ENCODE measurements at regions not wholly inside any gene's neighbourhood (a gene's known extent, or its start where the extent isn't known, plus 50 kb on each side); places are given as distances from the start of the nearest gene placed in this dataset.
A peak's percentile ranks its signal among the peaks of the same experiment; 100 is the strongest.

DNA sequence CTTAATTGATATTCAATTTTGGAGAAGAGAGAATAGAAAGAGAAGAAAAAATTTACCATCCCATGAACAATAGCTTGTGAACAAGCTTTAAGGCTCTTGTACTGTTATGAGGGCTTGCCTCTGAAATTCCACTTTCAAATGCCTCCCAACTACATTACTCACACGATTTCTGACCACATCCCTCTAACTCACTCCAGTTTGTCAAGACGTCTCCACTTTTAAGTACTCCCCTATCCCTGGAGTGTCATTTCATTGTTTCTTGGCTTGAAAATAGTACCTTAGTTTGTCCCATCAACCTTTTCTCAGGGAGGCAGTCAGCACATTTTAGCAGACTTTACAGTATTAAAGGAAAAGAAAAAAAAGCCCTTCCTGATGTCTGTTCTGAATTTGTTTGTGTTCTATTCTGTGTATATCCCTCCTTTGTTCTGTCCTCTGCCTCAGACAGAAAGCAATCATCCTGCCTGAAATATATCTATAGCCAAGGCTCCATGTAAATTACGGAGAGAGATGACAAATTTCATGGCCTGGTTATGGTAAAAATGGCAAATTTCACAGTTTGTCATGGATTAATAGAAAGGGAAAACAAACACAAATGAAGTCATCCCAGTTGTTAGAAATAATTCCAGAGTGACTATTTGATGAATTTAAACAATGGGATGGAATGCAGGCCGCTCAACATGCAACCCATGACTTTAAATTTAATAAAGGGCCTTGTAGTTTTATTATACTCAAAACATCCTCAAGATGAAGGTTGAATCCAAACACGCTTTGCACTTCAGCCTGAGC, 228.8 kb downstream of the ETAA1 start:
- ChIA-PET POLR2A (no interaction called here), CTCF (no interaction called here)
- no peaks in the 10 kb centered on the region for H3K36me3 ChIP-seq (ENCODE audit: control insufficient read depth, insufficient read depth, low read length)
- H3K27me3 ChIP-seq (ENCODE audit: control insufficient read depth, insufficient read depth, low read length), result no peaks in the 10 kb centered on the region
- no peak overlapping the region for H3K4me3 ChIP-seq (ENCODE audit: low read depth, low read length)
- TF ChIP-seq, protein P1, sequence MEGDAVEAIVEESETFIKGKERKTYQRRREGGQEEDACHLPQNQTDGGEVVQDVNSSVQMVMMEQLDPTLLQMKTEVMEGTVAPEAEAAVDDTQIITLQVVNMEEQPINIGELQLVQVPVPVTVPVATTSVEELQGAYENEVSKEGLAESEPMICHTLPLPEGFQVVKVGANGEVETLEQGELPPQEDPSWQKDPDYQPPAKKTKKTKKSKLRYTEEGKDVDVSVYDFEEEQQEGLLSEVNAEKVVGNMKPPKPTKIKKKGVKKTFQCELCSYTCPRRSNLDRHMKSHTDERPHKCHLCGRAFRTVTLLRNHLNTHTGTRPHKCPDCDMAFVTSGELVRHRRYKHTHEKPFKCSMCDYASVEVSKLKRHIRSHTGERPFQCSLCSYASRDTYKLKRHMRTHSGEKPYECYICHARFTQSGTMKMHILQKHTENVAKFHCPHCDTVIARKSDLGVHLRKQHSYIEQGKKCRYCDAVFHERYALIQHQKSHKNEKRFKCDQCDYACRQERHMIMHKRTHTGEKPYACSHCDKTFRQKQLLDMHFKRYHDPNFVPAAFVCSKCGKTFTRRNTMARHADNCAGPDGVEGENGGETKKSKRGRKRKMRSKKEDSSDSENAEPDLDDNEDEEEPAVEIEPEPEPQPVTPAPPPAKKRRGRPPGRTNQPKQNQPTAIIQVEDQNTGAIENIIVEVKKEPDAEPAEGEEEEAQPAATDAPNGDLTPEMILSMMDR (IDR thresholded peaks at IDR 0.05; ENCODE audit: insufficient read depth, low read depth, low read length), result no peak
- no peak for DNase-seq (ENCODE audit: low read depth)

DNA sequence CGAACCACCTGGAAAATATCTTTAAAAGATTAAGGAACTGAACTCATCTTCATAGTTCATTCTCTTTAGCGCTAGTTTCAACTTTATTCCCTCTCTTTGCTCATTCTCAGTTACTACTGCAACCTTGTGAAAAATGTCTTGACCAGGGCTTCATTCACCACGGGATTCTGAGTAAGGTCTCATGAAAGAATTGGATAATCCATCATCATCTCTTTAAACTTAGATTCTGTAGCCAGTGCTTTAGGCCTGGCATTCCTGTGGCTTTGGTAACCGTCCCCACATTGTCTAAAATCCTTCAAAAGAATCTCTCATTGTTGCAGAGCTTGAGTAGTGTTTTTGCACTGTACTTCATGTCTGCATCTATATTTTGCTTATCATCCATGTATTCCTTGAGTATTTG, 229.5 kb downstream of the ETAA1 start:
- TF ChIP-seq, protein P1 (IDR thresholded peaks at IDR 0.05; ENCODE audit: insufficient read depth, low read depth, low read length), result no peak
- H3K27me3 ChIP-seq (ENCODE audit: control insufficient read depth, insufficient read depth, low read length), result no peaks in the 10 kb centered on the region
- DNase-seq (ENCODE audit: low read depth), result peak; percentile 48
- no peak overlapping the region for H3K4me3 ChIP-seq (ENCODE audit: low read depth, low read length)
- ChIA-PET POLR2A (no interaction called here), CTCF (no interaction called here)
- no peaks in the 10 kb centered on the region for H3K36me3 ChIP-seq (ENCODE audit: control insufficient read depth, insufficient read depth, low read length)

DNA sequence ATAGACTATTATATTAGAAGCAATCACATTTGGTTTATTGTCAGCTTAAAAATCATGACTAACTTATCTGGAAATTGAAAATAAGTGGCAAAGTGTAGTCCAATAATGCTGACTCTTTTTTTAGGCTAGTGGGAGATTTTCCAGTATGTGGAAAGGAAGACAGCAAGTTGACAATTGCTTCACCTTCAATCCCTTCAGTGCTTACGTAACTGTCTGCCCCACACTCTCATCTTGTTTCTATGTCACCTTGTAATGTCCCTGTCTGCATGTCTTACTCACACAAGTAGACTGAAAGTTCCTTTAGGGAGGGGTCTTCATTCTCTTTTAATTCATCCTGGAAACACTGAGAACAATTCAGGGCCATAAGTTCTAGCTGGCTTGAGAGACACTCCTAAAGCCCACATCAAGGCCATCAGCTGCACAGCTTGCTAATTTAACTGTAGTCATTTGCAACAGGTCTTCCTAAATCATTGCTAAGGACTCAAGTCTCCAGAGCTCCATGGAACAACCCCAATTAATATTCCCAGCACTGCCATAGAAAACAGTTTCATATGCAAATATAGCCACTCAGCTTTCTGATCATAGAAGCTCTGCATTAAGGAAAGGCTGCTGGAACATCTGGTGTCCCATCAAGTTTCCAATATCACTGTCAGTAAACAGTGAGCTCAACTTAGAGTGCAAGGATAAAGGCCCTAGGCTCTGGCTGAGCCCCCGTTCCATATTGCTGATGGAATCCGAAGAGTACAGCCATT, 230.5 kb downstream of the ETAA1 start:
- Histone ChIP-seq H3K4me3 (ENCODE audit: low read depth, low read length) (no peak overlapping the region), H3K27me3 (ENCODE audit: control insufficient read depth, insufficient read depth, low read length) (no peaks in the 10 kb centered on the region), H3K36me3 (ENCODE audit: control insufficient read depth, insufficient read depth, low read length) (no peaks in the 10 kb centered on the region)
- ChIA-PET CTCF (no interaction called here), POLR2A (no interaction called here)
- TF ChIP-seq, protein P1 (IDR thresholded peaks at IDR 0.05; ENCODE audit: insufficient read depth, low read depth, low read length), result no peak
- no peak for DNase-seq (ENCODE audit: low read depth)

DNA sequence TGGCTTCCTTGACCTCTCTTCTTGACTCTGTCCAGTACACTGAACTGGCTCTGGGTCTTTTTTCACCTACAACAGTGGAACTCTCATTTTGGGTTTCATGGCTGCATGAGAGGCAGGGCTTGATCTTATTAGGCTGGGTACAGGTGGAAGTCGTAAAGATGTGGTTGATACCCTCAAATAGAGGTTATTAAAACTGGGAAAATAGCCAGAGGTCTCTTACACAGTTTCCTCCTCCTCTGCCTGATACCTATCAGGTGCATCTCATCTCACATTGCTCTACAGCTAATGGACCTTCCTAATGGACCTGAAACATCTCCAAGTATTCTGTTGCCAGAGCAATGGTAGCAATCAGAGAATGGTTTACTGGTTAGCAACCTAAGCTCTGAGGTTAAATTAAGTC, 231.8 kb downstream of the ETAA1 start:
- no peaks in the 10 kb centered on the region for H3K27me3 ChIP-seq (ENCODE audit: control insufficient read depth, insufficient read depth, low read length)
- TF ChIP-seq, protein P1 (IDR thresholded peaks at IDR 0.05; ENCODE audit: insufficient read depth, low read depth, low read length), result no peak
- ChIA-PET CTCF (no interaction called here), POLR2A (no interaction called here)
- H3K4me3 ChIP-seq (ENCODE audit: low read depth, low read length), result no peak overlapping the region
- no peak for DNase-seq (ENCODE audit: low read depth)
- no peaks in the 10 kb centered on the region for H3K36me3 ChIP-seq (ENCODE audit: control insufficient read depth, insufficient read depth, low read length)

DNA sequence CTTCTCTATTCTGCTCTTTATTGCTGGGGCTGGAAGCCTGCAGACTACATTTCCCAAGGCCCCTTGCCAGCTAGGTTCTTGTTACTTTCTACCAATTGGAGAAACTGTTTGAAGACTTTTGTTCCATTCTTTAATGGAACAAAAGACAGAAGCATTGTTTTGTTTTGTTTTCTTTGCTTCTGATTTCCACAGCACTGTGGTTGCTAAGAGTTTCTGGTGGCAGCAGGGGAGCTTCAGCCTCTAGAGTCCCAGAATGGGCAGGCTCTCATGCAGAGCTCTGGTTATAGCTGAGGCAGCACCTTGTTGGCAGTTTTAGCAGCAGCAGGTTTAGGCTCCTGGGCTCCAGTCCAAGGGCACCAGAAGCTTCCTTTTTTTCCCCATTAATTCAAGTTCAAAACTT, 234.3 kb downstream of the ETAA1 start:
- POLR2A ChIA-PET, result no interaction called here
- CTCF ChIA-PET, result interaction anchor here (0.9 to 2.5 kb wide), 2 partner anchors 10 to 19 kb away, joined by 4 to 7 read pairs; no protein-coding TSS in a partner anchor
- TF ChIP-seq, protein P1 (IDR thresholded peaks at IDR 0.05; ENCODE audit: insufficient read depth, low read depth, low read length), result no peak

More for the DNA sequence above, 234.3 kb downstream of the ETAA1 start:
- H3K27me3 ChIP-seq (ENCODE audit: control insufficient read depth, insufficient read depth, low read length), result no peaks in the 10 kb centered on the region
- no peak overlapping the region for H3K4me3 ChIP-seq (ENCODE audit: low read depth, low read length)
- no peaks in the 10 kb centered on the region for H3K36me3 ChIP-seq (ENCODE audit: control insufficient read depth, insufficient read depth, low read length)
- no peak for DNase-seq (ENCODE audit: low read depth)
